ENCODE measurements at regions not wholly inside any gene's neighbourhood (a gene's known extent, or its start where the extent isn't known, plus 50 kb on each side); places are given as distances from the start of the nearest gene placed in this dataset.
"Not testable (repeated sequence)": the region's sequence is repeated elsewhere in the genome, so short reads cannot be mapped to it uniquely, and the experiment has no call there.

- Histone ChIP-seq H3K4me3 (ENCODE audit: low read length) (no peak overlapping the region), H3K27me3 (ENCODE audit: insufficient read depth, low read length) (no peaks in the 10 kb centered on the region), H3K4me1 (ENCODE audit: insufficient read depth, low read length) (no peaks in the 10 kb centered on the region), H2AFZ (ENCODE audit: low read depth, low read length) (no peak overlapping the region), H3K9me3 (ENCODE audit: low read length) (no peaks in the 10 kb centered on the region), H3K36me3 (ENCODE audit: insufficient read depth, low read length) (no peaks in the 10 kb centered on the region)
These were observed 117.2 kb downstream of the IPO8 start for GRCh38 chr12:30578426-30578825.

GRCh38 chr12:30573145-30573544, 122.5 kb downstream of the IPO8 start:
- Histone ChIP-seq H3K36me3 (ENCODE audit: insufficient read depth, low read length) (no peaks in the 10 kb centered on the region), H3K4me1 (ENCODE audit: insufficient read depth, low read length) (no peaks in the 10 kb centered on the region), H3K4me3 (ENCODE audit: low read length) (no peak overlapping the region), H3K27me3 (ENCODE audit: insufficient read depth, low read length) (no peaks in the 10 kb centered on the region), H2AFZ (ENCODE audit: low read depth, low read length) (no peak overlapping the region), H3K9me3 (ENCODE audit: low read length) (no peaks in the 10 kb centered on the region)

GRCh38 chr12:30570211-30570890, 125.3 kb downstream of the IPO8 start:
- H3K4me3 ChIP-seq (ENCODE audit: low read length), result no peak overlapping the region
- H3K4me1 ChIP-seq (ENCODE audit: insufficient read depth, low read length), result no peaks in the 10 kb centered on the region
- no peak overlapping the region for H2AFZ ChIP-seq (ENCODE audit: low read depth, low read length)
- no peaks in the 10 kb centered on the region for H3K9me3 ChIP-seq (ENCODE audit: low read length)
- H3K27me3 ChIP-seq (ENCODE audit: insufficient read depth, low read length), result no peaks in the 10 kb centered on the region
- H3K36me3 ChIP-seq (ENCODE audit: insufficient read depth, low read length), result no peaks in the 10 kb centered on the region

- H3K36me3 ChIP-seq (ENCODE audit: insufficient read depth, low read length), result no peaks in the 10 kb centered on the region
- H2AFZ ChIP-seq (ENCODE audit: low read depth, low read length), result no peak overlapping the region
- no peak overlapping the region for H3K4me3 ChIP-seq (ENCODE audit: low read length)
- no peaks in the 10 kb centered on the region for H3K27me3 ChIP-seq (ENCODE audit: insufficient read depth, low read length)
- no peaks in the 10 kb centered on the region for H3K9me3 ChIP-seq (ENCODE audit: low read length)
- no peaks in the 10 kb centered on the region for H3K4me1 ChIP-seq (ENCODE audit: insufficient read depth, low read length)
These were observed 126.2 kb downstream of the IPO8 start for GRCh38 chr12:30569426-30569825.

GRCh38 chr12:30568453-30568852, 127.2 kb downstream of the IPO8 start:
- no peak overlapping the region for H2AFZ ChIP-seq (ENCODE audit: low read depth, low read length)
- no peaks in the 10 kb centered on the region for H3K27me3 ChIP-seq (ENCODE audit: insufficient read depth, low read length)
- no peak overlapping the region for H3K4me3 ChIP-seq (ENCODE audit: low read length)
- H3K9me3 ChIP-seq (ENCODE audit: low read length), result no peaks in the 10 kb centered on the region
- H3K4me1 ChIP-seq (ENCODE audit: insufficient read depth, low read length), result no peaks in the 10 kb centered on the region
- H3K36me3 ChIP-seq (ENCODE audit: insufficient read depth, low read length), result no peaks in the 10 kb centered on the region

GRCh38 chr12:30567082-30567481, 128.6 kb downstream of the IPO8 start:
- no peaks in the 10 kb centered on the region for H3K9me3 ChIP-seq (ENCODE audit: low read length)
- H3K4me3 ChIP-seq (ENCODE audit: low read length), result no peak overlapping the region
- no peaks in the 10 kb centered on the region for H3K4me1 ChIP-seq (ENCODE audit: insufficient read depth, low read length)
- H2AFZ ChIP-seq (ENCODE audit: low read depth, low read length), result no peak overlapping the region
- H3K27me3 ChIP-seq (ENCODE audit: insufficient read depth, low read length), result no peaks in the 10 kb centered on the region
- H3K36me3 ChIP-seq (ENCODE audit: insufficient read depth, low read length), result no peaks in the 10 kb centered on the region

GRCh38 chr12:30564394-30564793, 131.3 kb downstream of the IPO8 start:
- Histone ChIP-seq H3K9me3 (ENCODE audit: low read length) (no peaks in the 10 kb centered on the region), H2AFZ (ENCODE audit: low read depth, low read length) (no peak overlapping the region), H3K4me3 (ENCODE audit: low read length) (no peak overlapping the region), H3K27me3 (ENCODE audit: insufficient read depth, low read length) (no peaks in the 10 kb centered on the region), H3K4me1 (ENCODE audit: insufficient read depth, low read length) (no peaks in the 10 kb centered on the region), H3K36me3 (ENCODE audit: insufficient read depth, low read length) (no peaks in the 10 kb centered on the region)

GRCh38 chr12:30548203-30548602, 147.5 kb downstream of the IPO8 start:
- Histone ChIP-seq H3K4me1 (ENCODE audit: insufficient read depth, low read length) (no peaks in the 10 kb centered on the region), H3K4me3 (ENCODE audit: low read length) (no peak overlapping the region), H3K27me3 (ENCODE audit: insufficient read depth, low read length) (no peaks in the 10 kb centered on the region), H3K9me3 (ENCODE audit: low read length) (no peaks in the 10 kb centered on the region), H3K36me3 (ENCODE audit: insufficient read depth, low read length) (no peaks in the 10 kb centered on the region), H2AFZ (ENCODE audit: low read depth, low read length) (no peak overlapping the region)

GRCh38 chr12:30546121-30546520, 149.5 kb downstream of the IPO8 start:
- Histone ChIP-seq H3K9me3 (ENCODE audit: low read length) (no peaks in the 10 kb centered on the region), H3K4me3 (ENCODE audit: low read length) (no peak overlapping the region), H2AFZ (ENCODE audit: low read depth, low read length) (no peak overlapping the region), H3K36me3 (ENCODE audit: insufficient read depth, low read length) (no peaks in the 10 kb centered on the region), H3K27me3 (ENCODE audit: insufficient read depth, low read length) (no peaks in the 10 kb centered on the region), H3K4me1 (ENCODE audit: insufficient read depth, low read length) (no peaks in the 10 kb centered on the region)

GRCh38 chr12:30544704-30545103, 151.0 kb downstream of the IPO8 start:
- H2AFZ ChIP-seq (ENCODE audit: low read depth, low read length); H3K4me1 ChIP-seq (ENCODE audit: insufficient read depth, low read length); H3K4me3 ChIP-seq (ENCODE audit: low read length); H3K9me3 ChIP-seq (ENCODE audit: low read length); H3K36me3 ChIP-seq (ENCODE audit: insufficient read depth, low read length); H3K27me3 ChIP-seq (ENCODE audit: insufficient read depth, low read length): not testable (repeated sequence)

GRCh38 chr12:30537228-30537627, 158.4 kb downstream of the IPO8 start:
- no peaks in the 10 kb centered on the region for H3K9me3 ChIP-seq (ENCODE audit: low read length)
- H3K27me3 ChIP-seq (ENCODE audit: insufficient read depth, low read length), result no peaks in the 10 kb centered on the region
- no peaks in the 10 kb centered on the region for H3K4me1 ChIP-seq (ENCODE audit: insufficient read depth, low read length)
- H3K36me3 ChIP-seq (ENCODE audit: insufficient read depth, low read length), result no peaks in the 10 kb centered on the region
- no peak overlapping the region for H2AFZ ChIP-seq (ENCODE audit: low read depth, low read length)
- no peak overlapping the region for H3K4me3 ChIP-seq (ENCODE audit: low read length)

GRCh38 chr12:30533558-30534265, 162.0 kb downstream of the IPO8 start:
- no peaks in the 10 kb centered on the region for H3K4me1 ChIP-seq (ENCODE audit: insufficient read depth, low read length)
- no peaks in the 10 kb centered on the region for H3K36me3 ChIP-seq (ENCODE audit: insufficient read depth, low read length)
- H3K27me3 ChIP-seq (ENCODE audit: insufficient read depth, low read length), result no peaks in the 10 kb centered on the region
- no peak overlapping the region for H3K4me3 ChIP-seq (ENCODE audit: low read length)
- H2AFZ ChIP-seq (ENCODE audit: low read depth, low read length), result no peak overlapping the region
- no peaks in the 10 kb centered on the region for H3K9me3 ChIP-seq (ENCODE audit: low read length)

GRCh38 chr12:30531731-30532678, 163.7 kb downstream of the IPO8 start:
- H3K36me3 ChIP-seq (ENCODE audit: insufficient read depth, low read length), result no peaks in the 10 kb centered on the region
- H3K4me3 ChIP-seq (ENCODE audit: low read length), result no peak overlapping the region
- H3K9me3 ChIP-seq (ENCODE audit: low read length), result no peaks in the 10 kb centered on the region
- H3K4me1 ChIP-seq (ENCODE audit: insufficient read depth, low read length), result no peaks in the 10 kb centered on the region
- no peak overlapping the region for H2AFZ ChIP-seq (ENCODE audit: low read depth, low read length)
- no peaks in the 10 kb centered on the region for H3K27me3 ChIP-seq (ENCODE audit: insufficient read depth, low read length)
